Erythroblast (primary cell): ENCODE measurements at regions not wholly inside any gene's neighbourhood (a gene's known extent, or its start where the extent isn't known, plus 50 kb on each side); places are given as distances from the start of the nearest gene placed in this dataset.

ENCODE experiments used
- DNase-seq, 2 experiments: peaks; one replicate each; lab custom pipeline; 2025; lab: John Stamatoyannopoulos, UW
- GATA1 ChIP-seq: IDR thresholded peaks from 2 replicates; pipeline ENCODE4 v1.6.1; 2011; ENCODE audit warnings: low read depth, mild to moderate bottlenecking, control low read depth, low read length, moderate library complexity
- POLR2A ChIP-seq: IDR thresholded peaks from 2 replicates; pipeline ENCODE4 v1.6.1; 2011; ENCODE audit warnings: mild to moderate bottlenecking, low read length

- DNase-seq = no peak
- no peak for TF ChIP-seq POLR2A
- no peak for TF ChIP-seq GATA1
These were observed 153.2 kb upstream of the GADL1 start for GRCh38 chr3:31047673-31048072.

DNA sequence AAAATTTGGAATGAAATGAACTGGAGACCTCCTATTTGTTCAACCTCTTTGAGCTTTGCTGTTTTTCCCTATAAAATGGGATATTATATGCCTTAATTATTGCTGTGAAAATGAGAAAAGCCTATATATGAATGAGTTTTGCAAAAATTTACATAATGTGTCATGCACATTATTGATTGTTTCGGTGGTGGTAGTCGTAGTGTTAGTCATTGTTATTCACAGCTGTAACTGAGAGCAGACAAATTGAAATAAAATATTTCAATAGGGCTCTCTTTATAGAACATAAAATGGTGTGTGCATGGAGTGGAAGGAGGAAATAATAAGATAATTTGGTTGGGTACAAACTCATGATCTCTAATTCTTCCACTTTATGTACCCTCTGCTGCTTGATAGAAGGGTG, 153.7 kb upstream of the GADL1 start:
- TF ChIP-seq POLR2A (no peak), GATA1 (no peak)
- no peak for DNase-seq

DNA sequence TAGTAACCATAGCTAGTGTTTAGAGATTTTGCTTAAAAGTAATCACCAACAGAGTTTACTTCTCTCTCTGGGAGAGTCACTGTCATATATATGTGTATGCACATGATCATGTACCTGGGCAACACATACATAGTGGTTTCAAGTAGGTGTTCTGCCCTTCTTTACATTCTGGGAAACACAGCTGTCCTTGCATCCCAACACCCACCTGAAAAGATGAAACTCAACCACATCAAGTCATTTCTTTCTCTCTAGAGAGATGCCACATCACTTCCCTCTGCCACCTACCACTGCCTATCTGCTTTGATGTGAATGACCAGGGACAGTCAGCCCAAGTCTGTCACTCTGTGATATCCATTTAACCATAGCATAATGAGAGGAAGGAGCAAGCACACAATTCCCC, 155.8 kb upstream of the GADL1 start:
- DNase-seq = no peak
- TF ChIP-seq POLR2A = no peak

- TF ChIP-seq GATA1 = no peak
- no peak for TF ChIP-seq POLR2A
- DNase-seq = no peak
These were observed 156.8 kb upstream of the GADL1 start for GRCh38 chr3:31051226-31051625.

DNA sequence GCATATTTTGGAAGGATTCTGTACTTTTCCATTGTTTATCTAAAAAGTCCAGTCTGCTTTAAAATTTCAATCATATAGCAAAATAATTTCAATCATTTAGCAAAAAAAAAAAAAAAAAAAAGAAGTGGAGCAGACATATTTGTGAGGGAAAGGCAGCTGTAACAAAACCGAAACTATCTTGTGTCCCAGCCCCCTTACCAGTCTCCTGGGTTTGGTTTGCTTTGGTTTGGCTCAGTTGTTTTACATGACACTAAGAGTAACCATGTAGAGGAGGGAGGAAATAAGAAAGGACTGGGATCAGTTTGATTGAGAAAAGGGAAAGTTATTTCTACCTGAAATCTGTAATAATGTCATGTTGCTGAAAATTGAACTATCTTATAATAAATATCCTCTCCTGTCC, 158.8 kb upstream of the GADL1 start:
- no peak for DNase-seq
- no peak for TF ChIP-seq GATA1
- TF ChIP-seq POLR2A = no peak

GRCh38 chr3:31054032-31054431, 159.6 kb upstream of the GADL1 start:
- DNase-seq = no peak
- TF ChIP-seq GATA1 (no peak), POLR2A (no peak)

DNA sequence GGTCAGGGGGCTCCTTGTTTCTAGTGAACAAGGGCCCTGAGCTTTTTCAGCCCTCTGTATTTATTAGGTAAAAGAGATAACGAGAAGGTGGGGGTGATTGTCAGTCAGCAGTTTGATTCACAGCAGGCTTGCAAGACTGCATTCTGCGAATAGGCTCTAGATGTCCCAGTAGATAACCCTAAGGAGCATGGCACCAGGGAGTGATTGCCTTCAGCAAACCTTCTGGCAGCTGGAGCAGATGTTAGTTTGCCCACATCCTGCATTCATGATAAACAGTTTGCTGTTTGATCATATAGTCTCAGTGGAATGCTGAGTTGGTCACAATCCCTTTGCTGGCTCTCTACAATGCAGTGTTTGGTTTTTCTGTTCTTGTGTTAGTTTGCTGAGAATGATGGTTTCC, 161.3 kb upstream of the GADL1 start:
- TF ChIP-seq POLR2A = no peak
- no peak for TF ChIP-seq GATA1
- no peak for DNase-seq

DNA sequence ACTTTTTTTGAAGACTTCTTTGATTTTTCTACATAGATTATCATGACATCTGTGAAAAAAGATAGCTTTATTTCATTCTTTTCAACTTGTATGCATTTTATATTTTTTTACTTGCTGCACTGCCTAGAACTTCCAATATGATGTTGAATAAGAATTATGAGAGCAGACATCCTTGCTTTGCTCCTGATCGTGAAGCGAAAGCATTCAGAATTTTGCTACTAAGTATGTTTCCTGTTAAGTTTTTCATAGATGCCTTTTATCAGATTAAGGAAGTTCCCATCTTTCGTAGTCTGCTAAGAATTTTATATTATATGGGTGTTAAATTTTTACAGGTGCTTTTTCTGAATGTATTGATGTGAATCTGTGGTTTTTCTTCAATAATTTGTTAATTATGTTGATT, 163.4 kb upstream of the GADL1 start:
- no peak for DNase-seq
- no peak for TF ChIP-seq GATA1
- TF ChIP-seq POLR2A = no peak

GRCh38 chr3:31064021-31064420, 169.6 kb upstream of the GADL1 start:
- TF ChIP-seq GATA1 = no peak
- TF ChIP-seq POLR2A = no peak
- no peak for DNase-seq

GRCh38 chr3:31065765-31066164, 171.3 kb upstream of the GADL1 start:
- no peak for TF ChIP-seq GATA1
- no peak for TF ChIP-seq POLR2A
- no peak for DNase-seq

GRCh38 chr3:31067004-31067403, 172.5 kb upstream of the GADL1 start:
- no peak for TF ChIP-seq GATA1
- no peak for TF ChIP-seq POLR2A
- DNase-seq = no peak

- TF ChIP-seq POLR2A (no peak), GATA1 (no peak)
- DNase-seq = no peak
These were observed 181.0 kb upstream of the GADL1 start for GRCh38 chr3:31075471-31075870.

DNA sequence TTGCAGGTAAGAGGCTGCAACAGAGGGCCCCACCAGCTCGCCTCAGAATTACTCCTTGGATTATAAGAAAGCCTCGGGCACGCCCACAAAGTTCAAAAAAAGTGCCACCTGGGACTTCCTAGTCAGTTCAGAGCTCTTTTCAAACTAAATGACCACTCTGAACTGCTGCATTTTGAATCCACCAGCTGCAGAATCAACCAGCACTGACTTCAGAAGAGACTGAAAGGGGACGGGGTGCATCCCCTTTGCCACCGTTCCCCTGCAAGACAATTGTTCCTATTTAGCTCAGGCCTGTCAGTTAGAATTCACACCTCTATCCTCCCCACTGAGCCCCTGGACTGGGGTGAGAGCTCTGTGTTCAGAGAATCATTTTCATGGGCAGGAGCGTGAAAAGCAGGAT, 181.4 kb upstream of the GADL1 start:
- DNase-seq = no peak
- no peak for TF ChIP-seq POLR2A
- TF ChIP-seq GATA1 = no peak

GRCh38 chr3:31077021-31077601, 182.7 kb upstream of the GADL1 start:
- no peak for DNase-seq
- TF ChIP-seq GATA1 (no peak), POLR2A (no peak)

DNA sequence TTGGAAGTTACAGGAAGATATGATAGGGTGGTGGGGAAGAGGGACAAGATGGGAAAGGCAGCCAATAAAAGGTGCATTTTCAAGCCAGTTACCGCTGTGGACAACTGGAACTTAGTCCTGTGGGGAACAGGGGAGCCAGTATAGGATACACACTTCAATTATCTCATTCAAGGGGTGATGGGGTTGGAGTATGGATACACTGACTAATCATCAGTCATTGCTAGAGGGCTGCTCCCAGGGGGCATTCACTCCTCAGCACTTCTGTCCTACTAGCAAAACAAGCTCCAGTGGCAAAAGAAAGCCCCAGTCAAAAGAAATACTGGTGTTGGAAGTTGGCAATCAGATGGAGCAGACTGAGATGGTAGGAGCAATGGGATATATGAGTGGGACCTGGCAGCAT, 183.4 kb upstream of the GADL1 start:
- TF ChIP-seq GATA1 (no peak), POLR2A (no peak)
- no peak for DNase-seq
